ENCODE measurements at regions not wholly inside any gene's neighbourhood (a gene's known extent, or its start where the extent isn't known, plus 50 kb on each side); places are given as distances from the start of the nearest gene placed in this dataset.

- TF ChIP-seq CTCF (IDR thresholded peaks at IDR 0.05) (no peak), POLR2A (IDR thresholded peaks at IDR 0.05) (no peak), EP300 (IDR thresholded peaks at IDR 0.05) (no peak)
These were observed 384.8 kb upstream of the SEMA6D start for GRCh38 chr15:47332481-47332880.
